Activated CD4-positive, alpha-beta T cell treated with anti-CD3 and anti-CD28 coated beads for 4 hours (primary cell): ENCODE measurements at regions not wholly inside any gene's neighbourhood (a gene's known extent, or its start where the extent isn't known, plus 50 kb on each side); places are given as distances from the start of the nearest gene placed in this dataset.
A peak's percentile ranks its signal among the peaks of the same experiment; 100 is the strongest.
"Not testable (repeated sequence)": the region's sequence is repeated elsewhere in the genome, so short reads cannot be mapped to it uniquely, and the experiment has no call there.

Source experiments
- DNase-seq, 2 donors: peaks; one replicate each; pipeline ENCODE4 v3.0.0-alpha.2; 2020

DNA sequence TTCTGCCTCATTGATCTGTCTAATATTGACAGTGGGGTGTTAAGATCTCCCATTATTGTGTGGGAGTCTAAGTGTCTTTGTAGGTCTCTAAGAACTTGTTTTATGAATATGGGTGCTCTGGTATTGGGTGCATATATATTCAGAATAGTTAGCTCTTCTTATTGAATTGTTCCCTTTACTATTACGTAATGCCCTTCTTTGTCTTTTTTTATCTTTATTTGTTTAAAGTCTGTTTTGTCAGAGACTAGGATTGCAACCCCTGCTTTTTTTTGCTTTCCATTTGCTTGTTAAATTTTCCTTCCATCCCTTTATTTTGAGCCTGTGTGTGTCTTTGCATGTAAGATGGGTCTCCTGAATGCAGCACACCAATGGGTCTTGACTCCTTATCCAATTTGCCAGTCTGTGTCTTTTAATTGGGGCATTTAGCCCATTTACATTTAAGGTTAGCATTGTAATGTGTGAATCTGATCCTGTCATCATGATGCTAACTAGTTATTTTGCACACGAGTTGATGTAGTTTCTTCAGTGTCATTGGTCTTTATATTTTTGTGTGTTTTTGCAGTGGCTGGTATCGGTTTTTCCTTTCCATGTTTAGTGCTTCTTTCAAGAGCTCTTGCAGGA, 1126.0 kb upstream of the TMEM132C start:
- DNase-seq = not testable (repeated sequence)

GRCh38 chr12:127143020-127143419, 1124.0 kb upstream of the TMEM132C start:
- no peak for DNase-seq

DNA sequence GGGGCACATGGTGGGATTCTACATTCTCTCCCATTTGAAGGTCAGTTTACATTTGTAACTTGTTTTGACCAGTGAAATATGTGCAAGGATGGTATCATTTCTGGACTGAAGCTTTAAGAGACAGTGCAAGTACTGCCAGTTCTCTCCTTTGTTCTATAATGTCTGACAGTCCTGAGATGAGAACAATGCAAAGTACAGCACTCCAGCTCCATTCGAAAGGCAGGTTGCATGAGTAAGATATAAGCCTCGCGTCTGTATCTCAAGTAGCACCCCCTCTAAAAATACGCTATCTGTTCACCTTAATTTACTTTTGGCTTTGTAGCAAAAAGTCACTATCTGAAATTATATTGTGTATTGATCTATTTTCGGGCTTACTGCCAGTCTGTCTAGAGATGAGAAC, 1122.2 kb upstream of the TMEM132C start:
- no peak for DNase-seq

DNA sequence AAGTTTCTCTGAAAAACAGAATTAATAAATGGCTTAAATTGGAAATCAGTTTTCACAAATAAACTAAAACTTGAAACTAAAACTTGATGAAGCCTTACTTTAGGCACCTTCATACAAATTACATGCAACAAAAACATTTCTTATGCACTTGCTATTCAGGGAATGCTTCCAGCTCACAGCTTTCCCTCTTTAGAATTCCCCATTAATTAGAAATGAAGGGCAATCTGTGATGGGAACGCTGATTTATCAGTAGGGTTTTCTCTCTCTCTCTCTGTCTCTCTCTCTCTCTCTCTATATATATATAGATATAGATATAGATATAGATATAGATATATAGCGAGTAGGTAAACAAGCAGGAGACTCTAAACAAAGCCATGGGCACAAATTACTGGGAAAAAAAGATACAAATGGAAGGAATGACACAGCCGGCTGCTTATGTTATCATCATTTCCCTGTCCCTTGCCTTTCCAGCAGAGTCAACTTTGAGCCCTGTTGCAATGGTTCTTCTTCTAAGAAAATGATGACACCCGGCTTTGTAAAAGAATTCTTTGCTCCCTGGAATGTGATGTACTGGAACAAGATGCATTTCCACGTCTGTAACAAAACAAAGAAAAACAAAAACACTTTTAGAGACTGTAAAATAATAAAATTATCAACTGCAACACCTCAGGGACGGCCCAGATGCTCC, 1121.6 kb upstream of the TMEM132C start:
- no peak for DNase-seq

- peak; percentile 72 to 78 for DNase-seq
Observed at GRCh38 chr12:127145929-127146789, 1120.8 kb upstream of the TMEM132C start.

DNA sequence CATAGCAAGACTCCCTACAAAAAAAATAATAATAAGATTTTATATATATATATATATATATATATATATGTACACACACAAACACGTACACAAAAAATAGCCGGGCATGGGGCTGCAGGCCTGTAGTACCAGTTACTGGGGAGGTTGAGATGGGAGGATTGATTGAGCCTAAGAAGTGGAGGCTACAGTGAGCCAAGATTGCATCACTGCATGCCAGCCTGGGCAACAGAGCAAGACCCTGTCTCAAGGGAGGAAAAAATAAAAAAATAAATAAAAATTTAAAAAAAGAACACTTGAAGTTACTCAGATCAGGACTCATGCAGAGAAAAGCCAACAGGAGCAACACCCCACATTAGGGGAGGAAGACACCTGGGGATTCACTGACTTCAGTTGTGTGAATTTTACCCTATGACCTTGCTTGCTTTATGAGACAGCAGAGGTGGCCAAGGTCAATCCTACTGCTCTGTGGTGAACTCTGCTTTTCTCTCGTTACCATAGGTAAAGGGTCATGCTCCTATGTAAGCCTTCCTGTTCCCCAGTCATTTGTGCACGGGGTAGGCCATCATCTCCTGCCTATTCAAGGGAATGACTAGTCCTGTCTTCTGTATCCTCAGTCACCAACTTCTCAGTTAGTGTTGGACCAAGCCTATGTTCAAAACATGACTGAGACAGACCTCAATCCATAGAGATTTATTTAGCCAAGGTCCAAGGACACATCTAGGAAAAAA, 1119.8 kb upstream of the TMEM132C start:
- DNase-seq = no peak

DNA sequence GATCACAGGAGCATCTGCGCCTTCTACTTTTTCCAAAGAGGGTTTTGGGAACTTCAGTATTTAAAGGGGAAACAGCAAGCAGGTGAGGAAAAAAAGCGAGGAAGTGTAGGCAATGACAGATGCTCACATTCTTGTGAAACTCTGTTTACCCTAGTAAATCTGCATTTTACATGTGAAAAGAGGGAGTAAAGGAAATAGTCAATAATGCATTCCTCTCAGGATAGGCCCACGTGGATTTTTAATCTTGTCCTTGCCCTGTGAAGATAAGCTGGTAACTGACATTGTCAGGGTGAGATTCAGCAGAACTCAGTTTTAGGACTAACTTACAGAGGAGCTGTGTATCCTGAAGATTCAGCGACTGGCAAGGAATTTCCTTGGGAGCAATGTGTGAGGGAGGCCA, 1119.2 kb upstream of the TMEM132C start:
- DNase-seq = no peak

- no peak for DNase-seq
Observed at GRCh38 chr12:127148318-127148717, 1118.7 kb upstream of the TMEM132C start.

DNA sequence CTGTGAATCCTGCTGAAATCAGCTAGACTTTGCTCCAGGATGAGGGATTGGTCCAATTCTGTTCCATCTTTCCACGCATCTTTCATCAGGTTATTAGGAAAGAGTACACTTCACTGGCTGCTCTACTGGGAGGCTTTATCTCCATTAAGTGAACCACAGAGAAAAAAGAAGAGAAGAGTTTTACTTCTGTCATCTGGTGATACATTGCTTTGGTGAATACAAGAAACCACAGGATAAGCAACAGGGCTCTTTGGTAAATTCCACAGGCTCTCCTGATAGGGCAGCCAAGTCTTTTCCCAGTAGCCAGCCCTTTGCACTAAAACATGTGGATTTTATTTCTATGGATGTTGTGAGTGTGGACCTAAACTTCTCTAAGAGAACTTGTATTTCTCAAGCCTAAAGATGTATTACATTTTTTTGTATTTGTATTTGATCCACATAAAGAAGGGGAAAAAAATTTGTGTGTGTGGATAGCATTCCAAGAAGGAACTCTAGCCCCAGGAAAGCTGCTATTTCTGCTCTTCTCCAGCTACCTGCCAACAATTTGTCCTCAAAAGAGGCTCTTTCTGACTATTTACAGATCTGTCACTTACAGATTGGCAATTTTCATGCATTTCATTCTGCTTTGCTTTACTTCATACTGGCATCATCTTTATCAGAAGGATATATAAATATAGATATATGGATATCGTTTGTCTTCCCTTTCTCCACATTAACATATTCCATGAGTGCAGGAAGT, 1117.6 kb upstream of the TMEM132C start:
- DNase-seq = no peak

DNA sequence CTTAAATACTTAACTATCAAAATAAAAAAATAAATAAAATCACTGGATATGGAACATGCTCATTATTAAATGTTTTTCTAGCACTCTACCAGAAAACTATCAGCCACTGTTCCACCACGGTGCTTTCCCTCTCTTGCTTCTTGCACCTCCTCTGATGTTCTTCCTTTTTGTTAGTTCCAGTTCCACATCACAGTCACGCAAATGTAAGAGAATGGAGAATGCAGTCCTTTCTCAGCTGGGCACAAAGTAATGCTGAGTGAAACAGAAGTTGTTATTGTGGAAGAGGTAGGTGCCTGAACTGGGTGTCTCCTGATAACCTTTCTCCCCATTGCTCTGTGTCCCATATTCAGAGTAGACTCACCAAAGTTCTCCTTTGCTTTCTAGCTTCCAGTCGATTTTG, 1116.9 kb upstream of the TMEM132C start:
- no peak for DNase-seq

- no peak for DNase-seq
Observed at GRCh38 chr12:127150479-127150878, 1116.5 kb upstream of the TMEM132C start.

DNA sequence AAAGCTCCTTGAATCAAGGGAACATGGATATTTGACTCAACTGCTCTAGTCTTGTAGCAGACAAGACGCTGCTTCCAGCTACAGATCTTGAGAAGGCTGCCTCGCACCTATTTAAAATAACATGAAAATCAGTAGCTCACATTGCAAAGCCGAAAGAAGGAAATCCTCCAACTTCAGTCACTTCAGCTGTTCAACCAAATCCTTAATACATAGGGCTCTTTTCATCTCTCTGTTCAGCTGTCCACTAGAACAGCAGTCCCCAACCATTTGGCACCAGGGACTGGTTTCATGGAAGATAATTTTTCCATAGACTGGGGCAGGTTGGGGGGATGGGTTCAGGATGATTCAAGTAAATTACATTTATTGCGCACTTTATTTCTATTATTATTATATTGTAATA, 1116.0 kb upstream of the TMEM132C start:
- no peak for DNase-seq

- no peak for DNase-seq
Observed at GRCh38 chr12:127153996-127154395, 1113.0 kb upstream of the TMEM132C start.

DNA sequence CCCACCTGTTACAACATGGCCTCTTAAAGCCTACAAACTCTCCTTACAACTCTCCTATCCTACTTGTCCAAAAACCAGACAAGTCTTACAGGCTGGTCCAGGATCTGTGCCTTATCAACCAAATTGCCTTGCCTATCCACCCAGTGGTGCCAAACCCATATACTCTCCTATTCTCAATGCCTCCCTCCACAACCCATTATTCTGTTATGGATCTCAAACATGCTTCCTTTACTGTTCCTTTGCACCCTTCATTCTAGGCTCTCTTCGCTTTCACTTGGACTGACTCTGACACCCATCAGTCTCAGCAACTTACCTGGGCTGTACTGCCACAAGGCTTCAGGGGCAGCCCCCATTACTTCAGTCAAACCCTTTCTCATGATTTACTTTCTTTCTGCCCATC, 1112.1 kb upstream of the TMEM132C start:
- DNase-seq = not testable (repeated sequence)

GRCh38 chr12:127155935-127156619, 1110.9 kb upstream of the TMEM132C start:
- DNase-seq = not testable (repeated sequence)

DNA sequence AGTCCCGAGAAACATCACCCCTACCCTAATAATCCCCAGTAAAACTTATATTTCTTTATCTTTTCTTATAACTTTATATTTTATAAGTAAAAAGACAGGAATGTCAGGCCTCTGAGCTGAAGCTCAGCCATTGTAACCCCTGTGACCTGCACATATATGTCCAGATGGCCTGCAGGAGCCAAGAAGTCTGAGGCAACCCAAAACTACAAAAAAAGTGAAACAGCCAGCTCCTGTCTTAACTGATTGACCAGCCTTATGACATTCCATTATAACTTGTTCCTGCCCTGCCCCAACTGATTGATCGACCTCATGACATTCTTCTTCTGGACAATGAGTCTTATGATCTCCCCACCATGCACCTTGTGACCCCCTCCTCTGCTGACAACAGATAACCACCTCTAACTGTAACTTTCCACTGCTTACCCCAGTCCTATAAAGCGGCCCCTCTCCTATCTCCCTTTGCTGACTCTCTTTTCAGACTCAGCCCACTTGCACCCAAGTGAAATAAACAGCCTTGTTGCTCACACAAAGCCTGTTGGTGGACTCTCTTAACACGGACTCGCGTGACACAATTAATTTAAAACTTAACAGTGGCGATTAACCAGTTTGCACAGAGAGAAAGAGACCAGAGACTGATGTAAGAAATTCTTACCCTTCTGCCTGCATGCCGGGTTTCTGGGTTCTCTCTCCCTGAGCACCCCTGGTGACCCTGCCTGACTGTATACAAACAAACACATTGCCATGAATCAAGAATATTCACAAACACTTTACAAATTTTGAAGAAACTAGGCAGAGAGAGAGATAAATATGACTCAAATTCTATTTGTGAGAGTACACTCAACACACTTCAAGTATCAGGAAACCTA, 1109.2 kb upstream of the TMEM132C start:
- not testable (repeated sequence) for DNase-seq

- DNase-seq = no peak
Observed at GRCh38 chr12:127158385-127159061, 1108.4 kb upstream of the TMEM132C start.

GRCh38 chr12:127161466-127161865, 1105.5 kb upstream of the TMEM132C start:
- DNase-seq = no peak

- no peak for DNase-seq
Observed at GRCh38 chr12:127162307-127162706, 1104.7 kb upstream of the TMEM132C start.

- peak; percentile 33 to 36 for DNase-seq
Observed at GRCh38 chr12:127162902-127163301, 1104.1 kb upstream of the TMEM132C start.
